Stimulated activated CD8-positive, alpha-beta memory T cell treated with anti-CD3 and anti-CD28 coated beads, Interleukin-4, amount 100 ng/mL, for 24 hours (primary cell): ENCODE measurements at regions not wholly inside any gene's neighbourhood (a gene's known extent, or its start where the extent isn't known, plus 50 kb on each side); places are given as distances from the start of the nearest gene placed in this dataset.
"Not testable (repeated sequence)": the region's sequence is repeated elsewhere in the genome, so short reads cannot be mapped to it uniquely, and the experiment has no call there.

Experiments
- DNase-seq: peaks from one replicate; pipeline ENCODE4 v3.0.0-alpha.2; 2020; ENCODE audit warnings: low read depth

- no peak for DNase-seq
Observed at GRCh38 chr3:118167571-118167970, 867.1 kb downstream of the IGSF11 start.

DNA sequence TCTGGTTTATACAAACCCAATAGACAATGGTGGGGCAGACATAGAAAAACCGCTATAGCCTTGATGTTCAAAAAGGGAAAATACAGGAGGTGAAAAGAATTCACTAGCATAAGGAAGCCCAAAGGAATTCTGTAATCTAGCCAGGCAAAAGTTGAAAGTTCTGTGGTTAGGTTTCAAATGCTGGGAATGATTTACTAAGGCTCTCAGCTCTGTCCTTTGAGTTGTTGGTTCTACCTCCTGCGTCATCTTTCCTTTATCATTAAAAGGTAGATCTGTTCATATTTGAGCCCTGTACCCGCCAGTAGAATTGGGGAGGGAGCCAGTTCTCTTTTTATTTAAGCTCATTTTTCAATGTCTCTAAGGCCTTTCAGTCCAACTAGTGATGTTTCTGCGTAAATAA is 866.5 kb downstream of the IGSF11 start:
- DNase-seq = no peak

GRCh38 chr3:118171236-118171852 is 863.3 kb downstream of the IGSF11 start:
- DNase-seq = no peak

- no peak for DNase-seq
Observed at GRCh38 chr3:118180853-118181252, 853.8 kb downstream of the IGSF11 start.

DNA sequence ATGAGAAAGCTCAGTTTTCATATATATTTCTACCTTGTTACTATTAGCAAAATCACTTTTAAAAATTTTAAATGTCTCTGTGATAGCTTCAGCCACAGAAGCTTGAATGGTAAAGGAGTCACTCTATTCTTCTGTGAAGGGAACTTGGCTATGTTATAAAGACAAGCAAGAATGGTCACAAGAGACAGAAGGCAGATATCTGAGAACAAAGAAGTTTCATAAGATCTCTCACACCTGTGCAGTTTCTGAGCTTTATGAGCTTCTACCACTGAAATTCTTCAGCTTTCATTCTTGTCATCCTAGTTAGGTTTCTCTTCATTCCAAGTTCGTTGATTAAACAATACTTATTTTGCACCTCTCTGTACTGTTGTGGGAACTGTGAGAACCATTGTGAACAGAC is 853.4 kb downstream of the IGSF11 start:
- no peak for DNase-seq

GRCh38 chr3:118186051-118186450 is 848.6 kb downstream of the IGSF11 start:
- DNase-seq = no peak

- DNase-seq = no peak
Observed at GRCh38 chr3:118187221-118187620, 847.4 kb downstream of the IGSF11 start.

GRCh38 chr3:118196183-118196582 is 838.5 kb downstream of the IGSF11 start:
- DNase-seq = no peak

DNA sequence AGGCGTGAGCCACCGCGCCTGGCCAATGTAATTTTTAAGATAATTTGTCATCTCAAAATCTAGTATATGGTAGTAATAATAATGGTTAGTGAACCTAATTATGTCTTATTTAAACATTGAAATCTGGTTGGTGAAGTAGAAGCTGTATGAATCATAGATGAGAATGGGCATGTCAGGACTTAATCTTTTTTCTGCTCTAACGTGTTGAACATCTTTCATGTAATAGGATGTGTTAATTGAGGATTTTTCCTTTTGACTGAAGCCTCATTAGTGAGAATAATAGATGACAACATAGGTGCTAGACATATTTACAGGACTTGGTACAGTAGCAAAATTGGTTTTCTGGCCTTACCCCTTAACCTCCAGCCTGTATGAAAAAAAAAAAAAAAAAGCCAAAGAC is 835.6 kb downstream of the IGSF11 start:
- no peak for DNase-seq

- DNase-seq = no peak
Observed at GRCh38 chr3:118204052-118204656, 830.5 kb downstream of the IGSF11 start.

GRCh38 chr3:118207271-118207670 is 827.4 kb downstream of the IGSF11 start:
- no peak for DNase-seq

DNA sequence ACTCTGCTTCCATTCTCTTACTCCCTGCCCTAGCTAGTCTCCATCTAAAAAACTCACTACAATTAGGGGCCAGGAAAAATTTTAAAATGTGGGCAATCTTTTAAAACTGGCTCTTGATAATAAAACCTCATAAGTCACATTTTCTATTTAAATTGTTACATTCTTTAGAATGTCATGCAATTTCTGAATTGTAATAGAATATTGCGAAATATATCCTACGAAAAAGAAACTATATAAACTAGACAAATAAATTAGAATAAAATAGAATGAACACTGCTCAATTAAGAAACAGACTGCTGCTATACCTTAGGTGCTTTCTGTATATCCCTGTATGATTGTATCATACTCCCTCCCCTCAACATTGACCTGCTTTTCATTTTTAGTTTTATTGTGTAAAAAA is 826.0 kb downstream of the IGSF11 start:
- no peak for DNase-seq

GRCh38 chr3:118213892-118214291 is 820.8 kb downstream of the IGSF11 start:
- DNase-seq = no peak

DNA sequence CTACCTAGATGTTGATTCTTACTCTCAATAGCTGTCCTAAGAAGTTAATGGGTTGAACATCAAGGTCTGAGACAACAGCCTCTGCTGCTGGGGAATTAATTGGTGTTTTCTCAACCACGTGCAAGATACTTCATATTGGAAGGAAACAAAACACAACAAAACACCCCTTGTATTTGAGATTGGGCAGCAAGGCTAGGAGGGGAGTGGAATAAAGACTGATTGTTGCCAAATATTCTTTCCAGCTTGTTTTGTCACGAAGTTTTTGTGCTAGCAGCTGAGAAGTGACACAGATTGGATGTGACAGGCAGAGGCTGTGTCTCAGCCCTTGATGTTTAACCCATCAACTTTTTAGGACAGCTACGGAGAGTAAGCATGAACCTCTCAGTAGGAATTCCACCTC is 808.4 kb downstream of the IGSF11 start:
- no peak for DNase-seq

- DNase-seq = no peak
Observed at GRCh38 chr3:118227191-118227590, 807.5 kb downstream of the IGSF11 start.

DNA sequence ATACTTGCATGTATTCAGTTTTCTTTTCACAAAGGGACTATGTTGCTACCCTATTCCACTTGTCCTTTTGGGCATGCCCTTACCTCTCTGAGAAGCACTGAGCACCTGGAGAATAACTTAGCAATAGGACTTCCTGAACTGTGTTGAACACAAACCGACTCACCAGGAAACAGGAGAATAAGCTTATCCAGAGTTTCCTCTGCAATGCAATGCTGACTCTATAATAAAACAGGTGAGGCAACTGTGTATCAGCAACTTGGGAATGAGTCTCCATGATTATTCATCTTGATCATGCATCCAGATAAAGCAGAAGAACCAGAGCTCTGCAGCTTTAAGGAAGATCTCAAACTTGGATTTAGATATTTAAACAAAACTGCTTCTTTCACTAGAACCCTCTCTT is 806.5 kb downstream of the IGSF11 start:
- no peak for DNase-seq

- no peak for DNase-seq
Observed at GRCh38 chr3:118229196-118229595, 805.5 kb downstream of the IGSF11 start.

GRCh38 chr3:118231578-118231977 is 803.1 kb downstream of the IGSF11 start:
- DNase-seq = no peak

- no peak for DNase-seq
Observed at GRCh38 chr3:118239253-118239652, 795.4 kb downstream of the IGSF11 start.

- DNase-seq = no peak
Observed at GRCh38 chr3:118244761-118245160, 789.9 kb downstream of the IGSF11 start.

- no peak for DNase-seq
Observed at GRCh38 chr3:118245312-118245711, 789.3 kb downstream of the IGSF11 start.

- not testable (repeated sequence) for DNase-seq
Observed at GRCh38 chr3:118258850-118259249, 775.8 kb downstream of the IGSF11 start.

DNA sequence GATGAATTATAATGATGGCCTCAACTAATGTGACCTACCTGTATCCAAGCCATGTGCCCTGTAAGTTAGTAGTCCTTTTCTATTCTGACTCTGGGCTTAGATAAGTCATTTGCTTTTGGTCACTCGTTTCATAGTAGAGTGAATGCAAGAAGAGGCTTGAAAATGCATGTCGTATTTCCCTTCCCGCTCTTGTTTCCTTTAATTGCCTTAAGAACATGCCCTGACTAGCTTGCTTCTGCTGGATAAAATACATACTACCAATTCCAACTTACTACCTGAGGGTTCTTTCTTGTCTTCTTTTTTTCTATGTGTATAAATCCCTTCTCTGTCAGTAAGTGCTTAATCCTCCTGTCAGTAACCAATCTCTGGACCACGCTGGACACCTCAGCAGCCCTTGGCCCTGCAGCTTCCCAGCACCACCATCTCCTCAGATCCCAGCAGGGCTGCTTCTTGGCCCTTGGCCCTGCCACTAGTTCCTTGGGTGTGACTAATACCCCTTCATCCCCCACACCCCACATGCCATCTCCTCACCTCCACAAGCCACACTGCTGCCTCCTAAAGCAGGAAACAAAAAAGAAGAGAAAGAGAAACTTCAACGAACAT is 771.7 kb downstream of the IGSF11 start:
- DNase-seq = no peak

GRCh38 chr3:118267588-118267987 is 767.1 kb downstream of the IGSF11 start:
- no peak for DNase-seq
